H9 (cell line): ENCODE measurements at regions not wholly inside any gene's neighbourhood (a gene's known extent, or its start where the extent isn't known, plus 50 kb on each side); places are given as distances from the start of the nearest gene placed in this dataset.

Experiments used
- DNase-seq: peaks from one replicate; pipeline ENCODE4 v3.0.0-alpha.2; 2017
- H2AFZ ChIP-seq: one replicate; pipeline ENCODE4 v1.6.1; 2013; ENCODE audit warnings: mild to moderate bottlenecking, low read length, control low read depth, moderate library complexity
- H2AK5ac ChIP-seq: 2 replicates; pipeline ENCODE4 v1.6.1; 2013; ENCODE audit warnings: low read length, control low read depth, mixed read lengths; ENCODE audit not compliant: insufficient read length
- H2BK120ac ChIP-seq: one replicate; pipeline ENCODE4 v1.6.1; 2013; ENCODE audit warnings: low read depth, mild to moderate bottlenecking, low read length, control low read depth, inconsistent platforms; ENCODE audit not compliant: poor library complexity, severe bottlenecking
- H2BK12ac ChIP-seq: 2 replicates; pipeline ENCODE4 v1.6.1; 2013; ENCODE audit warnings: low read length, control low read depth, mixed read lengths, low read depth; ENCODE audit not compliant: insufficient read length
- H2BK15ac ChIP-seq: 2 replicates; pipeline ENCODE4 v1.6.1; 2013; ENCODE audit warnings: low read depth, low read length, control low read depth
- H2BK20ac ChIP-seq: one replicate; pipeline ENCODE4 v1.6.1; 2013; ENCODE audit warnings: low read depth, mild to moderate bottlenecking, low read length, control low read depth, inconsistent platforms; ENCODE audit not compliant: poor library complexity, severe bottlenecking
- H2BK5ac ChIP-seq: 2 replicates; pipeline ENCODE4 v1.6.1; 2013; ENCODE audit warnings: low read length, control low read depth, mixed read lengths; ENCODE audit not compliant: insufficient read length
- H3K14ac ChIP-seq: 2 replicates; pipeline ENCODE4 v1.6.1; 2013; ENCODE audit warnings: low read length, control low read depth; ENCODE audit not compliant: insufficient read depth
- H3K18ac ChIP-seq: 2 replicates; pipeline ENCODE4 v1.6.1; 2013; ENCODE audit warnings: low read depth, mild to moderate bottlenecking, mixed read lengths, low read length, control low read depth; ENCODE audit not compliant: insufficient read length
- H3K23ac ChIP-seq: 2 replicates; pipeline ENCODE4 v1.6.1; 2013; ENCODE audit warnings: low read length, control low read depth, mixed read lengths, low read depth; ENCODE audit not compliant: insufficient read length
- H3K23me2 ChIP-seq: 2 replicates; pipeline ENCODE4 v1.6.1; 2013; ENCODE audit warnings: low read depth, mild to moderate bottlenecking, mixed read lengths, low read length, control low read depth; ENCODE audit not compliant: insufficient read length, poor library complexity, severe bottlenecking
- H3K27ac ChIP-seq: 2 replicates; pipeline ENCODE4 v1.5.1; 2013; ENCODE audit warnings: low read length, control low read depth, mixed read lengths, low read depth; ENCODE audit not compliant: insufficient read length
- H3K27me3 ChIP-seq: 2 replicates; pipeline ENCODE4 v1.6.1; 2013; ENCODE audit warnings: low read length, control low read depth, inconsistent platforms; ENCODE audit not compliant: insufficient read depth
- H3K4ac ChIP-seq: 2 replicates; pipeline ENCODE4 v1.6.1; 2013; ENCODE audit warnings: low read depth, mild to moderate bottlenecking, control low read depth, inconsistent platforms, low read length, moderate library complexity
- H3K4me1 ChIP-seq: 2 replicates; pipeline ENCODE4 v1.6.1; 2013; ENCODE audit warnings: low read length, control low read depth, inconsistent platforms; ENCODE audit not compliant: insufficient read depth
- H3K4me2 ChIP-seq: 2 replicates; pipeline ENCODE4 v1.6.1; 2013; ENCODE audit warnings: low read length, control low read depth, mixed read lengths; ENCODE audit not compliant: insufficient read length, insufficient read depth
- H3K56ac ChIP-seq: 2 replicates; pipeline ENCODE4 v1.6.1; 2013; ENCODE audit warnings: low read depth, mild to moderate bottlenecking, mixed read lengths, low read length, control low read depth; ENCODE audit not compliant: insufficient read length
- H3K79me1 ChIP-seq: 2 replicates; pipeline ENCODE4 v1.6.1; 2013; ENCODE audit warnings: low read depth, mild to moderate bottlenecking, moderate library complexity, low read length, control low read depth, inconsistent platforms; ENCODE audit not compliant: insufficient read depth, poor library complexity, severe bottlenecking
- H3K79me2 ChIP-seq: 2 replicates; pipeline ENCODE4 v1.6.1; 2013; ENCODE audit warnings: low read length, control low read depth, inconsistent platforms; ENCODE audit not compliant: insufficient read depth
- H3K9ac ChIP-seq: 2 replicates; pipeline ENCODE4 v1.6.1; 2013; ENCODE audit warnings: low read length, control low read depth, mixed read lengths; ENCODE audit not compliant: insufficient read length; ENCODE audit errors: extremely low read depth
- H3K9me3 ChIP-seq: one replicate; pipeline ENCODE4 v1.6.1; 2013; ENCODE audit warnings: low read depth, low read length, inconsistent platforms; ENCODE audit not compliant: control insufficient read depth
- H3T11ph ChIP-seq: one replicate; pipeline ENCODE4 v1.6.1; 2013; ENCODE audit warnings: mild to moderate bottlenecking, low read length, control low read depth, inconsistent platforms
- H4K20me1 ChIP-seq: one replicate; pipeline ENCODE4 v1.6.1; 2013; ENCODE audit not compliant: control insufficient read depth, insufficient read length, insufficient read depth
- H4K5ac ChIP-seq: 2 replicates; pipeline ENCODE4 v1.6.1; 2013; ENCODE audit warnings: low read depth, mild to moderate bottlenecking, mixed read lengths, low read length, control low read depth; ENCODE audit not compliant: insufficient read length
- H4K8ac ChIP-seq: replicated peaks from 2 replicates; pipeline ENCODE4 v1.6.1; 2013; ENCODE audit warnings: low read length, control low read depth, mixed read lengths, low read depth; ENCODE audit not compliant: insufficient read length
- H4K91ac ChIP-seq: 2 replicates; pipeline ENCODE4 v1.6.1; 2013; ENCODE audit warnings: low read depth, mild to moderate bottlenecking, moderate library complexity, mixed read lengths, low read length, control low read depth; ENCODE audit not compliant: insufficient read length
- H3K27ac Mint-ChIP-seq, 3 experiments: 2 replicates in 2 of 3; 3 replicates in 1 of 3; pipeline ENCODE4 v1.8.0; 2020 to 2021; ENCODE audit warnings: mixed read lengths in 3 of 3, mild to moderate bottlenecking in 1 of 3, moderate library complexity in 1 of 3
- H3K27me3 Mint-ChIP-seq: 2 replicates; pipeline ENCODE4 v1.8.0; 2021; ENCODE audit warnings: low read depth, mild to moderate bottlenecking, moderate library complexity, mixed read lengths
- H3K36me3 Mint-ChIP-seq, 3 experiments: 2 replicates in 2 of 3; 3 replicates in 1 of 3; pipeline ENCODE4 v1.8.0; 2020 to 2021; ENCODE audit warnings: low read depth in 3 of 3, mixed read lengths in 3 of 3; ENCODE audit not compliant: insufficient read depth in 1 of 3
- H3K4me1 Mint-ChIP-seq, 2 experiments: 2 replicates each; pipeline ENCODE4 v1.8.0; 2020; ENCODE audit warnings: mixed read lengths in 2 of 2
- H3K4me3 Mint-ChIP-seq, 2 experiments: 2 replicates in 1 of 2; 3 replicates in 1 of 2; pipeline ENCODE4 v1.8.0; 2020 to 2021; ENCODE audit warnings: mild to moderate bottlenecking in 2 of 2, mixed read lengths in 2 of 2, moderate library complexity in 1 of 2
- H3K9me3 Mint-ChIP-seq, 2 experiments: 2 replicates in 1 of 2; 3 replicates in 1 of 2; pipeline ENCODE4 v1.8.0; 2020; ENCODE audit warnings: mild to moderate bottlenecking in 2 of 2, mixed read lengths in 2 of 2, moderate library complexity in 1 of 2
- CTCF ChIP-seq: fragments of 200-600 bp; sonication (generic); conservative IDR thresholded peaks from 3 replicates; pipeline ENCODE4 v1.8.0; 2021; ENCODE audit warnings: antibody characterized with exemption, mild to moderate bottlenecking
- WGBS: extraction: QIAGEN DNeasy Blood & Tissue Kit; methylation state at CpG from one replicate; pipeline ENCODE4 v1.1.7; 2013; ENCODE audit warnings: missing lambda C conversion rate, low lambda C conversion rate, mixed read lengths; ENCODE audit not compliant: insufficient read length; ENCODE audit errors: extremely low coverage; 5-methylcytosine and 5-hydroxymethylcytosine counted together

GRCh38 chr4:12968345-12968744 lies 515.8 kb downstream of the RAB28 start:
- Histone ChIP-seq H3K9me3 (no peaks in the 10 kb centered on the region), H4K5ac (no peak overlapping the region), H2BK12ac (no peak overlapping the region), H2AFZ (no peak overlapping the region), H3K79me1 (no peaks in the 10 kb centered on the region), H3K4me1 (no peaks in the 10 kb centered on the region), H3K14ac (no peak overlapping the region), H2BK5ac (no peak overlapping the region), H3K4me2 (no peak overlapping the region), H3K4ac (no peak overlapping the region), H4K20me1 (no peaks in the 10 kb centered on the region), H2BK120ac (no peak overlapping the region), H4K91ac (no peak overlapping the region), H3K27ac (no peak overlapping the region), H2AK5ac (no peak overlapping the region), H2BK20ac (no peak overlapping the region), H3K18ac (no peak overlapping the region), H3K23me2 (no peaks in the 10 kb centered on the region), H3K27me3 (no peaks in the 10 kb centered on the region), H3K56ac (no peak overlapping the region), H4K8ac (no peak overlapping the region), H3K23ac (no peak overlapping the region), H2BK15ac (no peak overlapping the region), H3T11ph (no peak overlapping the region), H3K9ac (no peak overlapping the region), H3K79me2 (no peaks in the 10 kb centered on the region)
- TF ChIP-seq CTCF, result no peak
- H3K27ac Mint-ChIP-seq, result no peak overlapping the region
- no peak for DNase-seq
- peaks cover 4% of the 10 kb centered on the region in 2 experiments; a peak in 3 of 4 replicates for H3K4me1 Mint-ChIP-seq
- no peaks in the 10 kb centered on the region for H3K9me3 Mint-ChIP-seq
- H3K27me3 Mint-ChIP-seq, result no peaks in the 10 kb centered on the region
- no CpG with 5 or more reads among the region's 4 CpGs for WGBS
- no peaks in the 10 kb centered on the region for H3K36me3 Mint-ChIP-seq
- no peak overlapping the region for H3K4me3 Mint-ChIP-seq
